ENCODE measurements at regions not wholly inside any gene's neighbourhood (a gene's known extent, or its start where the extent isn't known, plus 50 kb on each side); places are given as distances from the start of the nearest gene placed in this dataset.

DNA sequence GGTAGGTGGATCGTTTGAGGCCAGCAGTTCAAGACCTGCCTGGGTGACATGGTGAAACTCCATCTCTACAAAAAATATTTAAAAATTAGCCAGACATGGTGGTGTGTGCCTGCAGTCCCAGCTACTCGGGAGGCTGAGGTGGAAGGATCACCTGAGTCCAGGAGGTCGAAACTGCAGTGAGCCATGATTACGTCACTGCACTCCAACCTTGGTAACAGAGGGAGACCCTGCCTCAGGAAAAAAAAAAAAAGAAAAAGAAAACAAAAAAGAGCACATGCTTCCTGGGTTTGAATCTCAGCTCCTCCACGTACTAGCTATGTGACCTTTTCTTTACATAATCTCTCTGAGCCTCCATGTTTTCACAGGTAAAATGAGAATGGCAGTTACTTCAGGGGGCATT, 86.3 kb upstream of the CALM2 start:
- Histone ChIP-seq H3K27me3 (ENCODE audit: insufficient read depth, low read depth, low read length) (no peaks in the 10 kb centered on the region), H4K20me1 (ENCODE audit: insufficient read depth) (no peaks in the 10 kb centered on the region), H3K4me3 (ENCODE audit: low read length) (no peak overlapping the region), H3K9ac (ENCODE audit: low read length) (no peak overlapping the region), H2AFZ (ENCODE audit: low read depth, low read length) (no peak overlapping the region), H3F3A (ENCODE audit: insufficient read depth, low read length, poor library complexity, severe bottlenecking) (no peaks in the 10 kb centered on the region), H3K79me2 (replicated peaks; ENCODE audit: insufficient read depth, low read length) (no peaks in the 10 kb centered on the region), H3K4me2 (ENCODE audit: low read length) (no peak overlapping the region), H3K36me3 (ENCODE audit: insufficient read depth, low read length) (no peaks in the 10 kb centered on the region), H3K9me3 (ENCODE audit: low read length) (no peaks in the 10 kb centered on the region), H3K27ac (ENCODE audit: low read length) (no peak overlapping the region), H3K9me2 (ENCODE audit: insufficient read depth, low read length) (no peaks in the 10 kb centered on the region)
- TF ChIP-seq, protein P1, sequence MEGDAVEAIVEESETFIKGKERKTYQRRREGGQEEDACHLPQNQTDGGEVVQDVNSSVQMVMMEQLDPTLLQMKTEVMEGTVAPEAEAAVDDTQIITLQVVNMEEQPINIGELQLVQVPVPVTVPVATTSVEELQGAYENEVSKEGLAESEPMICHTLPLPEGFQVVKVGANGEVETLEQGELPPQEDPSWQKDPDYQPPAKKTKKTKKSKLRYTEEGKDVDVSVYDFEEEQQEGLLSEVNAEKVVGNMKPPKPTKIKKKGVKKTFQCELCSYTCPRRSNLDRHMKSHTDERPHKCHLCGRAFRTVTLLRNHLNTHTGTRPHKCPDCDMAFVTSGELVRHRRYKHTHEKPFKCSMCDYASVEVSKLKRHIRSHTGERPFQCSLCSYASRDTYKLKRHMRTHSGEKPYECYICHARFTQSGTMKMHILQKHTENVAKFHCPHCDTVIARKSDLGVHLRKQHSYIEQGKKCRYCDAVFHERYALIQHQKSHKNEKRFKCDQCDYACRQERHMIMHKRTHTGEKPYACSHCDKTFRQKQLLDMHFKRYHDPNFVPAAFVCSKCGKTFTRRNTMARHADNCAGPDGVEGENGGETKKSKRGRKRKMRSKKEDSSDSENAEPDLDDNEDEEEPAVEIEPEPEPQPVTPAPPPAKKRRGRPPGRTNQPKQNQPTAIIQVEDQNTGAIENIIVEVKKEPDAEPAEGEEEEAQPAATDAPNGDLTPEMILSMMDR (IDR thresholded peaks at IDR 0.05; ENCODE audit: poor library complexity, severe bottlenecking) = no peak
- TF ChIP-seq RAD21 (conservative IDR thresholded peaks at IDR 0.05) (no peak), EP300 (conservative IDR thresholded peaks at IDR 0.05; ENCODE audit: poor library complexity, severe bottlenecking) (no peak), MXI1 (conservative IDR thresholded peaks at IDR 0.05; ENCODE audit: poor library complexity, severe bottlenecking) (no peak), REST (IDR thresholded peaks at IDR 0.05; ENCODE audit: borderline replicate concordance) (no peak), EZH2 (IDR thresholded peaks at IDR 0.05; ENCODE audit: borderline replicate concordance, insufficient read depth, low read length, poor library complexity, severe bottlenecking) (no peak), POLR2AphosphoS5 (IDR thresholded peaks at IDR 0.05) (no peak), TAF1 (IDR thresholded peaks at IDR 0.05; ENCODE audit: low read depth) (no peak), SMC3 (conservative IDR thresholded peaks at IDR 0.05; ENCODE audit: poor library complexity) (no peak)

- Histone ChIP-seq H4K20me1 (ENCODE audit: insufficient read depth) (no peaks in the 10 kb centered on the region), H3K9me2 (ENCODE audit: insufficient read depth, low read length) (no peaks in the 10 kb centered on the region), H3K9ac (ENCODE audit: low read length) (no peak overlapping the region), H3K27me3 (ENCODE audit: insufficient read depth, low read depth, low read length) (no peaks in the 10 kb centered on the region), H3K4me3 (ENCODE audit: low read length) (no peak overlapping the region), H3F3A (ENCODE audit: insufficient read depth, low read length, poor library complexity, severe bottlenecking) (no peaks in the 10 kb centered on the region), H3K79me2 (replicated peaks; ENCODE audit: insufficient read depth, low read length) (no peaks in the 10 kb centered on the region), H3K9me3 (ENCODE audit: low read length) (no peaks in the 10 kb centered on the region), H3K27ac (ENCODE audit: low read length) (no peak overlapping the region), H3K4me2 (ENCODE audit: low read length) (no peak overlapping the region), H2AFZ (ENCODE audit: low read depth, low read length) (no peak overlapping the region), H3K36me3 (ENCODE audit: insufficient read depth, low read length) (no peaks in the 10 kb centered on the region)
- TF ChIP-seq MXI1 (conservative IDR thresholded peaks at IDR 0.05; ENCODE audit: poor library complexity, severe bottlenecking) = no peak
- TF ChIP-seq POLR2AphosphoS5 (IDR thresholded peaks at IDR 0.05) = no peak
- no peak for TF ChIP-seq TAF1 (IDR thresholded peaks at IDR 0.05; ENCODE audit: low read depth)
- TF ChIP-seq EP300 (conservative IDR thresholded peaks at IDR 0.05; ENCODE audit: poor library complexity, severe bottlenecking) = no peak
- TF ChIP-seq, protein P1 (IDR thresholded peaks at IDR 0.05; ENCODE audit: poor library complexity, severe bottlenecking) = no peak
- TF ChIP-seq SMC3 (conservative IDR thresholded peaks at IDR 0.05; ENCODE audit: poor library complexity) = no peak
- no peak for TF ChIP-seq EZH2 (IDR thresholded peaks at IDR 0.05; ENCODE audit: borderline replicate concordance, insufficient read depth, low read length, poor library complexity, severe bottlenecking)
- TF ChIP-seq RAD21 (conservative IDR thresholded peaks at IDR 0.05) = no peak
- no peak for TF ChIP-seq REST (IDR thresholded peaks at IDR 0.05; ENCODE audit: borderline replicate concordance)
Observed at GRCh38 chr2:47260971-47261370, 84.7 kb upstream of the CALM2 start.

Data from neural cell (in vitro differentiated cells).